NCI-H1092 treated with DMSO at 0.1 percent for 48 hours (cell line): ENCODE measurements at regions not wholly inside any gene's neighbourhood (a gene's known extent, or its start where the extent isn't known, plus 50 kb on each side); places are given as distances from the start of the nearest gene placed in this dataset.

ENCODE experiments used
- DNase-seq: peaks from one replicate; lab custom pipeline; 2025; lab: John Stamatoyannopoulos, UW

- no peak for DNase-seq
Measured at GRCh38 chr13:64453831-64454230, 2776.3 kb downstream of the PCDH9 start.

- DNase-seq: no peak
Measured at GRCh38 chr13:64446372-64446771, 2783.8 kb downstream of the PCDH9 start.

DNA sequence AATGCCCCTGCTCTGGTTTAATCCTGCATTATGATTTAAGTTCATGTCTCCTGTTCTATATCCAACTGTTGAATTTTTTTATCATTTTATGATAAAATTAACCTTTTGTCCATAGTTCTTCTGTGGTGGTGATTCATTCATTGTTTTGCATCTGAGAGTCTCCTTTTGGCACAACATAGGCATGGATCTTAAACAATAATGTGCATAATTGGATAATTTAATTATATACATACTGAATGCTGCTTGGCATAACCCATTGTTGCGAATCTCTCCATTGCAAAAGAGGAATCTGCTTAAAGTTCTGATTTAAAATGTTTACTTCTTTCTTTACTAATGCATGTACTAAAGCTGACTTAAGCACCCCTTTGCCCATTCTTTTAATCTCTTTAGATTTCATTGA is 2788.4 kb downstream of the PCDH9 start:
- DNase-seq: no peak

DNA sequence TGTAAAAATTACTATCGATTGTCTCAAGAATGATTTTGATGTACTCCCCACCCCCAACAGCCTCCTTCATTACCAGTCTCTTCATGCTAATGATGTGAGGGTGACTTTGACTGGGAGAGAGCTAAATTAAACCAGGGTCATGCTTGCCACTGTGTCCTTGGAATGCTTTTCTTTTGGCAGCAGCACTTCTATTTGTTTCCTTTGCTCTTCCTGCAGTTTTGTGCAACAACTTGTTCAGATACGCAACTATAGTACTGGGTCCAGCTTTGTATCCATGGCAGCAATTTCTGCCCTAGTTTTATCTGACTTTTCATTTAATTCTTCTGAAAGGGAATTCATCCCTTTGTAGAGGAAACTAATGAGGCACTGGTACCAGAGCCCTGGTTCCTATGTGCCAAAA is 2792.1 kb downstream of the PCDH9 start:
- DNase-seq: no peak

GRCh38 chr13:64429691-64430090 is 2800.4 kb downstream of the PCDH9 start:
- no peak for DNase-seq

DNA sequence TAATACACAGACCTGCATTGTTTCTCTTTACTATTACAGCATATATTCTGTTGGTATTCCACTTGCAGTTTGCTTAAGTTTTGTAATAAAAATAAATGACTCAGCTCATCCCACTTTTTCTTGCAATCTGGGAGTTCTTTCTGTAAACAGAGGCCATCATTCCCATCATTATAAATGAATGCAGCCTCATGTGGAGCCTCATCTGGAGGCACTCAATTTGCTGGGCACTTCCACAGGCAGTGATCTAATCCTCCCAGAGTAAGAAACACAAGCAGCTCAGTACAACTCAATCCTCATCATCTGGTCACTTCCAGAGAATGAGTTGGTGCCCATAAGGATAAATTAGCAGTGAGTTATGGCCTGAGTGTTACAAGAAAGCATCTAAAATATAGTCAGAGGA is 2801.9 kb downstream of the PCDH9 start:
- DNase-seq: no peak

DNA sequence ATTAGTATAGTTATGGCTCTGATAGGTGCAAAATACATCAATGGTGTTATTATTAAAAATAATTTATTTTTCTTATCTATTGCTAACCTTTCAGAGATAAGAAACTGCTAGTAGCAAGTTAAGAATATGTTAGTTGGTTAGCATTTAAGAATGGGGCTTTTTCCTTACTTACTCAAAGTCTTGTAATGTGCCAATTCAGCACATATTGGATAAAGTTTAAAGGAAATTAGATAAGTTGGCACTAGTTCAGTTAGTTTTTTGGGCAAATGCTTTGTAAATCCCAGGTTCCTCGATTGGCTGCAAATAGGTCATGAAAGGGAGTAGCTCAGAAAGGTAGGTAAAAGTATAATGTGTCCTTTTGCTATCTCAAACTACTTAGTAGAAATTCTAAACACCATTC is 2806.7 kb downstream of the PCDH9 start:
- DNase-seq: no peak

GRCh38 chr13:64420181-64420580 is 2810.0 kb downstream of the PCDH9 start:
- no peak for DNase-seq

DNA sequence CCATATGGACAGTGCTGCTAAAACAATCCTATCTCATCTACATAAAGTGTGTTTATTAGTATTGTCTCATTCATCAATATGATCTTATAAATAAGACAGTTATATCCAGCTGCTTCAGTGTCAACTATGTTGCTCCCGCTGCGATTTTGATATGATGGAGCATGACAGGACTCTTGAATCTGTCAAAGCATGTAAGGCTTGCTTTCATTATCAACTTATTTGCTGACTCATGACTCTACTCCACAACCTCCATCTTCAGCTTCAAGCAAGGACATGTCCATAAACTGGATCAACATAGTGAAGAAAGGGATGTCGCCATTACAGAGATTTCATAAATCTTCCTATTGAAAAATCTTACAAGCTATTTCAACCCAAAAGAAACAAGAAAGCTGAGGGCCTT is 2812.6 kb downstream of the PCDH9 start:
- no peak for DNase-seq

DNA sequence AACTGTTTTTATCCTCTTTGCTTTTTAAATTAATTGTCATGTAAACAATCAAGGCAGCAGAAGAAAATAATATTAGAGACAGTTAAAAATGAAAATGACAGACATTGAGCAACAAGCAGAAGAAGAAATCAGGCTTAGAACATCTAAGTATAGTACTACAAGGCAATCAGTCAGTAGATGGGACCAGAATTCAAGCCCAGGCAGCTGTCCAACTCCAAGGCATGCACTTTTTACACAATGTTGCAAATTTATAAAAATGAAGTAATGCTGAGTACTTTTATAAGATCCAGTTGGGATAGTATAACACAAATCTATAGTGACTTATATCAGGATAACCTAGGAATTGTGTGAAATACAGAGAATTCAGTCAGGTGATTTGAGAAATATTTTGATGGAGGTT is 2815.8 kb downstream of the PCDH9 start:
- no peak for DNase-seq

DNA sequence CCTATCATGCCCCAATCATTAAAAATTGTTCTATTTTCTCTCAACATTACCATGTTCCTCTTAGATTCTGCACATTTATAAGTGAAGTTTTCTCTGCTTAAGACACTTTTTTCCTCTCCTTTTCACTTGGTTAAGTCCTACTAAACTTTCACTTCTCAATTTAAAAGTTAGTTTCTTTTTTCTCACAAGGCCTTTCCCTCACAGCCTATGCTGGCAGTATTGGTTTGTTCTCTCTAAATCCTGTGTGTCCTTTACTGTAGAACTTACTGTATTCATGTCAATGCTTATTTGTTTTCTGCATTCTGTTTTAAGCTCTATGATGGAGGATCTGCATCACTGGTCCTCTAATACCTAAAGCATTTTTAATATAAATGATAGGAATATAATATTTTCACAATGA is 2816.6 kb downstream of the PCDH9 start:
- DNase-seq: no peak

DNA sequence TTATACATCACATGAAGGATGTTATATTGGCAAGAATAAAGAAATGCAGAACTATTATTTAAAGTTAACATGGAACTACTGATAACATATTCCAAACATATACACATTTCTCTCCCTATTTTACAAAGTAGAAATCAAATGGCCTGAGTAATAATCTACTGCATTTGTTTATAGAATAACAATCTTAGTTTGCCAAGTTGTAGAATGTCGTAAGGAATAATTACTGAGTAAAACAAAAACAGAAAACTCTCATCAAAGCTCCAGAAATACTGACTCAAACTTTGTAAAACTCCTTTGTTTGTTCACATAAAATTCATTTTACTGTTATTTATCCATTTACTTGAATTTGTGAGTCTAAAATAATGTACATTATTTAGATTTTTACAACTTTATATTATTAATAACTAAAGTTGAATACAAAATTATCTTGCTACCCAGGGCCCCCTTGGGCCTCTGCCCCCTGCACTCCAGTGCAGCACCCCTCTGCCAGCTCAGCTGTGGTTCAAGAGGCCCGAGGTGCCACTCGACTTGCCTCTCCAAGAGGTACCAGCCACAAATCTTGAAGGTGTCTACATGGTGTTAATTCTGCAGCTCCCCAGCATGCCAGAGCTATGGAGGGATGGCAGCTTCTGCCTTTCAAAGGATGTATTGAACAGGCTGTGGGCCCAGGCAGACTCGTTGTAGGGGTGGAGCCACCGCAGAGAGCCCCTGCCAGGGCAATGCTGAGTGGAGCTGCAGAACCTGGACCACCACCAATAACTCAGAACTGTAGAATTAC is 2819.7 kb downstream of the PCDH9 start:
- no peak for DNase-seq

DNA sequence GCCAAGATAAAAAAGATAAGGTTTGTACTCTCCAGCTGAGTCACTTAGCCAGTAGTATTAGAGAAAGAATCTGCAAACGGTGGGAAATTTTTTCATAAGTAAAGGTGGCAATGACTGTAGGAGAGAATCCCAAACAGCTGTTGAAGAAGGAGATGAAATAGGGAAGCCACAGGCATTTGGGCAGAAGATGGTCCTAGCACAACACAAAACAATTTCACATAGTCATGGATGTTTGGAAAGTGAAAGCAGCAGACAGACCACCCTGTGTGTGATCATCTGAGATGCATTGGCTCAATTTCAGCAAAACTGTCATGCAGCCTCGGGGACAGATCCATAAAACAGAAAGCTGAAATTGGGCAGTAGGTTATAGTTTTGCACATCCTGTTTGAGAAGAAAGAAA is 2832.4 kb downstream of the PCDH9 start:
- DNase-seq: no peak

DNA sequence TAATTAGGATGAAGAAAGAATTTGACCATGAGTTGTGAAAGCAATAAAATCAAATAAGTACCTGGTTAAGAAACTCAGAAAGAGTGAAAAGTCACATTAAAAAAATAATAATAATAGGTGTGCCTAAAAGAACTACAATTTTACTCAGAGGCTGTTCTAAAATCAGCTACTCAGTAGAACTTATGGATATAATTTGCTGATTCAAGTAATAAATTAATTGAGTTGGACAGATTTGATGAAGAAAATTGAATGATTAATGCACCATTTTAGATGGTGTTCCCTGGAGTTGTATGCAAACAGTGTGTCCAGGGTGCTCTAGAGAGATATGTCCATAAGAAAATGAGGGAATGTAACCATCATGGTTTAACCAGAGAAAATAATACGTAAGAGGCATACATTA is 2852.5 kb downstream of the PCDH9 start:
- no peak for DNase-seq

DNA sequence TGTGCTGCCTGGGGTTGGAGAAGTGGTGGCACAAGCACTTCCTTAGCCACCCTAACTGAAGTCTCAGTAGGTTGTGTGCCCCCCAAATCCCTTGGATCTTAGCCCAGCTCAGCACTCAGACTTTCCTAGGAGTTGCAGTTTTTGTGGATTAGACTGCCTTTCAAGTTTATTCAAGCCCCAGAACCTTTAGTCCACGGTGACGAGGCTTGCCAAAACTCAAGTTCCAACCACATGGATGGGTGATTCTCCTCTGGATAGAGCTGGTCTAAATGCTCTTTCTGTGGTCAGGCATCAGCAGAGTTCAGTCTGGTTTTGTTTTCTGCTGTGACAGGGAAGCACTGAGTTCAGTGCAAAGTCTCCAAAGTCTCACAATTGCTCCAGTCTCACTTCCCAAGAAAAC is 2858.7 kb downstream of the PCDH9 start:
- no peak for DNase-seq

DNA sequence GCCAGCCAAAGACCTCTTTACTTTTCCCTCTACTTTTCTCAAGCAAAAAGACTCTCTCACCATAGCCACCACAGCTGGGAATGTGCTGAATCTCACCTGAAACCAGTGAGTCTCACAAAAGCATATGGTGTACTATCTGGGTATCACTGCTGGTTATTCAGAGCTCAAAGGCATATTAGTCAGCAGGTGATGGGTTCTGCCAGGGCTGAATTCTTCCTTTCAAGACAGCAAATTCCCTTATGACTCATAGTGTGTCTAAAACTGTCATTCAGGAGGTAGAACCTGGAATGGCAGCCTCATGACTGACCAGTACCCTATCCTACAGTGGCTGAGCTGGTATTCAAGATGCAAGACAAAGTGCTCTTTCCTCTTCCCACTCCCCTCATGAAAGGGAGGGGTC is 2859.1 kb downstream of the PCDH9 start:
- no peak for DNase-seq

- no peak for DNase-seq
Measured at GRCh38 chr13:64369121-64369520, 2861.0 kb downstream of the PCDH9 start.

DNA sequence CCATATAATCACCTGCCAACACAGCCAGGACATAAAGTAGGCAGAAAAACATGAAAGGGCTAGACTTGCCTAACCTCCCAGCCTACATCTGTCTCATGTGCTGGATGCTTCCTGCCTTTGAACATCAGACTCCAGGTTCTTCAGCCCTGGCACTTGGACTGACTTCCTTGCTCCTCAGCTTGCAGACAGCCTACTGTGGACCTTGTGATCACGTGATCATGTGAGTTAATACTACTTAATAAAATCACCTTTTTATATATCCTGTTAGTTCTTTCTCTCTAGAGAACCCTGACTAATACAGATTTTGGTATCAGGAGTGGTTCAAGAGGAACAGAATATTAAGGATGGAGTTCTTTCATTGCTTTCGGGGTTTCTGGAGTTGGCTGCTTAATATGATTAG is 2867.6 kb downstream of the PCDH9 start:
- DNase-seq: no peak

- no peak for DNase-seq
Measured at GRCh38 chr13:64347664-64348063, 2882.5 kb downstream of the PCDH9 start.

GRCh38 chr13:64339373-64340063 is 2890.6 kb downstream of the PCDH9 start:
- DNase-seq: no peak

DNA sequence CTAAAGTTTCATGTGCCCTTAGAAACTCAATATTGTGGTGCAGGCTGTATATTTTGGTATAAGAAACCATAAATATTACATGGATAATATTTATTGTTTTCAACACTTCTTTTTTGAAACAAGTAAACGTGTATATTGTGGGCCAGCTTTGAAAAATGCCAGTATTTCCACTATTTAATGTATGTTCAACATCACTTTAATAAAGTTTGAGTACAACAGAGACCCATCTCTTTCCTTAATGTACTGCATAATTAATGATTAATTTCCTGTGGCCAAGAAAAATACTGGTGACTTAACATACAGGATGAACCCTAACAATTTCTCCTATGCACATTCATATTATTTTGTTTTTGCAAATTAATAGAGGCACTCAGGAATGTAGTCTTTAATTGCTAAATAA is 2891.5 kb downstream of the PCDH9 start:
- DNase-seq: no peak

- no peak for DNase-seq
Measured at GRCh38 chr13:64333888-64334287, 2896.2 kb downstream of the PCDH9 start.

GRCh38 chr13:64332048-64332447 is 2898.1 kb downstream of the PCDH9 start:
- peak; percentile 93 for DNase-seq
